ENCODE measurements at regions not wholly inside any gene's neighbourhood (a gene's known extent, or its start where the extent isn't known, plus 50 kb on each side); places are given as distances from the start of the nearest gene placed in this dataset.
A peak's percentile ranks its signal among the peaks of the same experiment; 100 is the strongest.

DNA sequence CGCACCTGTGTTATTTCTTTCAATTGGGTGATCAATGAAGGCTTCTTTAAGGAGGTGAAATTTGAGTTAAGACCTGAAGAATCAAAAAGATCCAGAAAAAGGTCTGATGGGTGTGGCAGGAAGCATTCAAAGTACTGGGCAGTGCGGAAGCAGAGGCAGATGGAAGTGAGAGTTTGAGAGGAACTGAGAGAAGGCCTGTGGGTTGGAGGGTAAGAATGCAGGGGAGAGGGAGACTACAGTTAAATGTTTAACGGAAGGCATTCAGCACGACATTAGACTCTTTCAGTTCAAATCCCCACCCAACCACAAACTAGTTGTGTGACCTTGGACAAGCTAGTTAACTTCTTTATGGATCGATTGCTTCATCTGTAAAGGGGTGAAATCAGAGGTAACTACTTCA, 50.5 kb upstream of the GCM1 start (continued):
- TF ChIP-seq SUZ12 (IDR thresholded peaks at IDR 0.05; ENCODE audit: unreplicated experiment) (no peak), DPF2 (IDR thresholded peaks at IDR 0.05) (peak; percentile 69), CBFB (IDR thresholded peaks at IDR 0.05; ENCODE audit: low read depth) (peak; percentile 60), SMARCA5 (IDR thresholded peaks at IDR 0.05) (no peak), POLR2AphosphoS5 (IDR thresholded peaks at IDR 0.05; ENCODE audit: low read length) (no peak), NFIC (IDR thresholded peaks at IDR 0.05; ENCODE audit: low read depth, low read length) (peak; percentile 66), YY1 (IDR thresholded peaks at IDR 0.05; ENCODE audit: low read depth, low read length) (no peak), SP1 (IDR thresholded peaks at IDR 0.05; ENCODE audit: low read depth, low read length) (no peak), NFYB (IDR thresholded peaks at IDR 0.05; ENCODE audit: insufficient read depth, low read depth, low read length) (no peak), SPI1 (IDR thresholded peaks at IDR 0.05; ENCODE audit: borderline replicate concordance, insufficient read depth, low read depth, low read length) (peak; percentile 96), RCOR1 (conservative IDR thresholded peaks at IDR 0.05; ENCODE audit: low read depth, low read length) (no peak), RB1 (IDR thresholded peaks at IDR 0.05; ENCODE audit: borderline replicate concordance) (no peak), MTA3 (IDR thresholded peaks at IDR 0.05; ENCODE audit: borderline replicate concordance, low read length) (no peak), HDAC6 (IDR thresholded peaks at IDR 0.05; ENCODE audit: unreplicated experiment) (no peak), KDM1A (IDR thresholded peaks at IDR 0.05; ENCODE audit: borderline replicate concordance) (no peak), TCF3 (IDR thresholded peaks at IDR 0.05; ENCODE audit: borderline replicate concordance, insufficient read depth, low read depth, low read length) (no peak), NR2C1 (IDR thresholded peaks at IDR 0.05) (no peak), CHD2 (IDR thresholded peaks at IDR 0.05; ENCODE audit: borderline replicate concordance, low read depth, low read length) (no peak), MTA2 (IDR thresholded peaks at IDR 0.05; ENCODE audit: low read depth) (no peak), POLR2A (IDR thresholded peaks at IDR 0.05; ENCODE audit: low read depth, low read length) (no peak), KLF5 (IDR thresholded peaks at IDR 0.05; ENCODE audit: partially characterized antibody) (no peak), MEF2B (IDR thresholded peaks at IDR 0.05; ENCODE audit: partially characterized antibody, poor library complexity, severe bottlenecking) (no peak)
- TF ChIP-seq, protein P1, sequence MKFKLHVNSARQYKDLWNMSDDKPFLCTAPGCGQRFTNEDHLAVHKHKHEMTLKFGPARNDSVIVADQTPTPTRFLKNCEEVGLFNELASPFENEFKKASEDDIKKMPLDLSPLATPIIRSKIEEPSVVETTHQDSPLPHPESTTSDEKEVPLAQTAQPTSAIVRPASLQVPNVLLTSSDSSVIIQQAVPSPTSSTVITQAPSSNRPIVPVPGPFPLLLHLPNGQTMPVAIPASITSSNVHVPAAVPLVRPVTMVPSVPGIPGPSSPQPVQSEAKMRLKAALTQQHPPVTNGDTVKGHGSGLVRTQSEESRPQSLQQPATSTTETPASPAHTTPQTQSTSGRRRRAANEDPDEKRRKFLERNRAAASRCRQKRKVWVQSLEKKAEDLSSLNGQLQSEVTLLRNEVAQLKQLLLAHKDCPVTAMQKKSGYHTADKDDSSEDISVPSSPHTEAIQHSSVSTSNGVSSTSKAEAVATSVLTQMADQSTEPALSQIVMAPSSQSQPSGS (IDR thresholded peaks at IDR 0.05; ENCODE audit: low read length) = peak; percentile 52; the same call in 1 of the 2 replicates
- TF ChIP-seq, protein P2, sequence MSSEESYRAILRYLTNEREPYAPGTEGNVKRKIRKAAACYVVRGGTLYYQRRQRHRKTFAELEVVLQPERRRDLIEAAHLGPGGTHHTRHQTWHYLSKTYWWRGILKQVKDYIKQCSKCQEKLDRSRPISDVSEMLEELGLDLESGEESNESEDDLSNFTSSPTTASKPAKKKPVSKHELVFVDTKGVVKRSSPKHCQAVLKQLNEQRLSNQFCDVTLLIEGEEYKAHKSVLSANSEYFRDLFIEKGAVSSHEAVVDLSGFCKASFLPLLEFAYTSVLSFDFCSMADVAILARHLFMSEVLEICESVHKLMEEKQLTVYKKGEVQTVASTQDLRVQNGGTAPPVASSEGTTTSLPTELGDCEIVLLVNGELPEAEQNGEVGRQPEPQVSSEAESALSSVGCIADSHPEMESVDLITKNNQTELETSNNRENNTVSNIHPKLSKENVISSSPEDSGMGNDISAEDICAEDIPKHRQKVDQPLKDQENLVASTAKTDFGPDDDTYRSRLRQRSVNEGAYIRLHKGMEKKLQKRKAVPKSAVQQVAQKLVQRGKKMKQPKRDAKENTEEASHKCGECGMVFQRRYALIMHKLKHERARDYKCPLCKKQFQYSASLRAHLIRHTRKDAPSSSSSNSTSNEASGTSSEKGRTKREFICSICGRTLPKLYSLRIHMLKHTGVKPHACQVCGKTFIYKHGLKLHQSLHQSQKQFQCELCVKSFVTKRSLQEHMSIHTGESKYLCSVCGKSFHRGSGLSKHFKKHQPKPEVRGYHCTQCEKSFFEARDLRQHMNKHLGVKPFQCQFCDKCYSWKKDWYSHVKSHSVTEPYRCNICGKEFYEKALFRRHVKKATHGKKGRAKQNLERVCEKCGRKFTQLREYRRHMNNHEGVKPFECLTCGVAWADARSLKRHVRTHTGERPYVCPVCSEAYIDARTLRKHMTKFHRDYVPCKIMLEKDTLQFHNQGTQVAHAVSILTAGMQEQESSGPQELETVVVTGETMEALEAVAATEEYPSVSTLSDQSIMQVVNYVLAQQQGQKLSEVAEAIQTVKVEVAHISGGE (CRISPR knock-in tag; IDR thresholded peaks at IDR 0.05) = no peak
- TF ChIP-seq, protein P3, sequence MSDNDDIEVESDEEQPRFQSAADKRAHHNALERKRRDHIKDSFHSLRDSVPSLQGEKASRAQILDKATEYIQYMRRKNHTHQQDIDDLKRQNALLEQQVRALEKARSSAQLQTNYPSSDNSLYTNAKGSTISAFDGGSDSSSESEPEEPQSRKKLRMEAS (IDR thresholded peaks at IDR 0.05; ENCODE audit: low read depth, low read length) = no peak
- TF ChIP-seq, protein P4, sequence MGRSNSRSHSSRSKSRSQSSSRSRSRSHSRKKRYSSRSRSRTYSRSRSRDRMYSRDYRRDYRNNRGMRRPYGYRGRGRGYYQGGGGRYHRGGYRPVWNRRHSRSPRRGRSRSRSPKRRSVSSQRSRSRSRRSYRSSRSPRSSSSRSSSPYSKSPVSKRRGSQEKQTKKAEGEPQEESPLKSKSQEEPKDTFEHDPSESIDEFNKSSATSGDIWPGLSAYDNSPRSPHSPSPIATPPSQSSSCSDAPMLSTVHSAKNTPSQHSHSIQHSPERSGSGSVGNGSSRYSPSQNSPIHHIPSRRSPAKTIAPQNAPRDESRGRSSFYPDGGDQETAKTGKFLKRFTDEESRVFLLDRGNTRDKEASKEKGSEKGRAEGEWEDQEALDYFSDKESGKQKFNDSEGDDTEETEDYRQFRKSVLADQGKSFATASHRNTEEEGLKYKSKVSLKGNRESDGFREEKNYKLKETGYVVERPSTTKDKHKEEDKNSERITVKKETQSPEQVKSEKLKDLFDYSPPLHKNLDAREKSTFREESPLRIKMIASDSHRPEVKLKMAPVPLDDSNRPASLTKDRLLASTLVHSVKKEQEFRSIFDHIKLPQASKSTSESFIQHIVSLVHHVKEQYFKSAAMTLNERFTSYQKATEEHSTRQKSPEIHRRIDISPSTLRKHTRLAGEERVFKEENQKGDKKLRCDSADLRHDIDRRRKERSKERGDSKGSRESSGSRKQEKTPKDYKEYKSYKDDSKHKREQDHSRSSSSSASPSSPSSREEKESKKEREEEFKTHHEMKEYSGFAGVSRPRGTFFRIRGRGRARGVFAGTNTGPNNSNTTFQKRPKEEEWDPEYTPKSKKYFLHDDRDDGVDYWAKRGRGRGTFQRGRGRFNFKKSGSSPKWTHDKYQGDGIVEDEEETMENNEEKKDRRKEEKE (IDR thresholded peaks at IDR 0.05) = no peak

Data from GM12878 (cell line).